ENCODE measurements at regions not wholly inside any gene's neighbourhood (a gene's known extent, or its start where the extent isn't known, plus 50 kb on each side); places are given as distances from the start of the nearest gene placed in this dataset.

- Histone ChIP-seq H3K9ac (replicated peaks; ENCODE audit: extremely low read depth, insufficient read depth, low read length) (no peak overlapping the region), H3K4me2 (ENCODE audit: insufficient read depth, low read length) (no peak overlapping the region), H3K79me2 (ENCODE audit: control insufficient read depth, insufficient read depth, low read length) (no peaks in the 10 kb centered on the region), H3K36me3 (ENCODE audit: control insufficient read depth in 2 of 2, extremely low read depth in 1 of 2, insufficient read depth in 2 of 2, low read length in 2 of 2) (no peaks in the 10 kb centered on the region), H4K20me1 (replicated peaks; ENCODE audit: control insufficient read depth, extremely low read depth, insufficient read depth, low read length) (no peaks in the 10 kb centered on the region), H3K9me3 (replicated peaks; ENCODE audit: control insufficient read depth, insufficient read depth, low read length) (no peaks in the 10 kb centered on the region), H3K27me3 (ENCODE audit: control insufficient read depth in 2 of 2, insufficient read depth in 2 of 2, low read length in 2 of 2) (no peaks in the 10 kb centered on the region), H3K4me1 (ENCODE audit: control insufficient read depth, extremely low read depth, insufficient read depth, low read length) (no peaks in the 10 kb centered on the region), H3K4me3 (replicated peaks in 1 of 3; ENCODE audit: insufficient read depth in 1 of 3, low read depth in 1 of 3, low read length in 3 of 3) (no peak overlapping the region), H3K9me1 (replicated peaks; ENCODE audit: control insufficient read depth, extremely low read depth, insufficient read depth, low read length) (no peaks in the 10 kb centered on the region), H3K27ac (ENCODE audit: insufficient read depth, low read depth, low read length) (no peak overlapping the region), H2AFZ (ENCODE audit: low read depth, low read length) (no peak overlapping the region)
- FAIRE-seq: no peak
- DNase-seq (ENCODE audit: low read depth, low spot score): no peak
- intact Hi-C loops (cut with micrococcal nuclease): no loop called here
- BruUV-seq (replicated peaks): no TSS peak
- dilution Hi-C loops (cut with MboI; ENCODE audit: extremely low pct_ligation_motif_present, low sequenced_read_pairs): no loop called here
- TF ChIP-seq CTCF (IDR thresholded peaks at IDR 0.05; ENCODE audit: extremely low read depth in 1 of 2, insufficient read depth in 1 of 2, low read depth in 1 of 2, low read length in 2 of 2) (no peak), EZH2 (IDR thresholded peaks at IDR 0.05; ENCODE audit: borderline replicate concordance, low read depth, low read length, severe bottlenecking) (no peak), JUN (IDR thresholded peaks at IDR 0.05; ENCODE audit: borderline replicate concordance, insufficient read depth, insufficient read length, low read depth) (no peak), POLR2AphosphoS5 (IDR thresholded peaks at IDR 0.05; ENCODE audit: insufficient read depth, low read depth, low read length) (no peak), MYC (IDR thresholded peaks at IDR 0.05; ENCODE audit: low read depth, low read length) (no peak), POLR2A (IDR thresholded peaks at IDR 0.05; ENCODE audit: low read depth, low read length) (no peak), MAX (IDR thresholded peaks at IDR 0.05; ENCODE audit: insufficient read depth, insufficient read length) (no peak), GATA2 (IDR thresholded peaks at IDR 0.05; ENCODE audit: insufficient read depth, insufficient read length, low read depth, low read length) (no peak)
- POLR2A ChIA-PET: no interaction called here
- CTCF ChIA-PET: no interaction called here
Measured at GRCh38 chr13:23003446-23003845, 177.3 kb upstream of the SGCG start.

Data from endothelial cell of umbilical vein (primary cell).